PC-9 (cell line): ENCODE measurements at regions not wholly inside any gene's neighbourhood (a gene's known extent, or its start where the extent isn't known, plus 50 kb on each side); places are given as distances from the start of the nearest gene placed in this dataset.

Experiments
- BruUV-seq: library from RNA; stranded (reverse); fragments of 400-500 nt; replicated peaks from 2 replicates; lab custom pipeline; 2021; lab: Mats Ljungman, UMichigan
- CTCF ChIA-PET: fragments of 300-600 bp; sonication (Branson Sonifier 250); formaldehyde crosslinking; loops from one replicate; lab custom pipeline; 2022; ENCODE audit warnings: antibody characterized with exemption; lab: Charles Lee
- POLR2A ChIA-PET: fragments of 300-600 bp; sonication (Branson Sonifier 250); formaldehyde crosslinking; loops from one replicate; lab custom pipeline; 2022; ENCODE audit warnings: antibody characterized with exemption; ENCODE audit not compliant: unreplicated experiment; lab: Charles Lee
- DNase-seq, 2 experiments: peaks; one replicate each; pipeline versions ENCODE4 v3.0.0 to v3.0.0-alpha.2; 2015 to 2022; ENCODE audit warnings: mixed read lengths in 1 of 2
- H2AFZ ChIP-seq: fragments of 200-600 bp; sonication (generic); 2 replicates; pipeline ENCODE4 v1.8.1; 2017; ENCODE audit warnings: antibody characterized with exemption
- H3F3A ChIP-seq: fragments of 200-600 bp; sonication (generic); 2 replicates; pipeline ENCODE4 v1.8.1; 2017; ENCODE audit warnings: antibody characterized with exemption, mild to moderate bottlenecking, low read depth; ENCODE audit not compliant: insufficient read depth
- H3K27ac ChIP-seq: fragments of 200-600 bp; sonication (generic); 2 replicates; pipeline ENCODE4 v1.6.1; 2016; ENCODE audit warnings: mixed run types
- H3K27me3 ChIP-seq: fragments of 200-600 bp; sonication (generic); 2 replicates; pipeline ENCODE4 v1.6.1; 2016; ENCODE audit warnings: low read depth, mixed run types; ENCODE audit not compliant: insufficient read depth
- H3K36me3 ChIP-seq: fragments of 200-600 bp; sonication (generic); 2 replicates; pipeline ENCODE4 v1.6.1; 2016; ENCODE audit warnings: low read depth, mixed run types
- H3K4me1 ChIP-seq: fragments of 200-600 bp; sonication (generic); replicated peaks from 2 replicates; pipeline ENCODE4 v1.6.1; 2016; ENCODE audit warnings: mixed run types; ENCODE audit not compliant: insufficient read depth
- H3K4me2 ChIP-seq: fragments of 200-600 bp; sonication (generic); 2 replicates; pipeline ENCODE4 v1.6.1; 2017; ENCODE audit warnings: mixed run types
- H3K4me3 ChIP-seq: fragments of 200-600 bp; sonication (generic); 2 replicates; pipeline ENCODE4 v1.6.1; 2016; ENCODE audit warnings: mixed run types
- H3K79me2 ChIP-seq: fragments of 200-600 bp; sonication (generic); 2 replicates; pipeline ENCODE4 v1.6.1; 2017; ENCODE audit warnings: low read depth, mixed run types
- H3K9me2 ChIP-seq: fragments of 200-600 bp; sonication (generic); 2 replicates; pipeline ENCODE4 v1.8.1; 2017; ENCODE audit warnings: mild to moderate bottlenecking; ENCODE audit not compliant: insufficient read depth
- H3K9me3 ChIP-seq: fragments of 200-600 bp; sonication (generic); 2 replicates; pipeline ENCODE4 v1.8.1; 2016; ENCODE audit warnings: low read depth; ENCODE audit not compliant: insufficient read depth
- H4K20me1 ChIP-seq: fragments of 200-600 bp; sonication (generic); 2 replicates; pipeline ENCODE4 v1.8.1; 2017; ENCODE audit not compliant: insufficient read depth
- EZH2 ChIP-seq: fragments of 200-600 bp; sonication (generic); IDR thresholded peaks from 2 replicates; pipeline ENCODE4 v1.8.0; 2017; ENCODE audit warnings: antibody characterized with exemption, low read depth
- intact Hi-C: fragments of 100-400 bp; cut with micrococcal nuclease; formaldehyde crosslinking; loops from one replicate; pipeline ENCODE4 v1.10.0; 2022; ENCODE audit not compliant: unreplicated experiment
- TF ChIP-seq, protein P1 (sequence below): fragments of 200-600 bp; sonication (generic); conservative IDR thresholded peaks from 2 replicates; pipeline ENCODE4 v1.6.1; 2017; ENCODE audit warnings: mixed run types, antibody characterized with exemption, mild to moderate bottlenecking, moderate library complexity

DNA sequence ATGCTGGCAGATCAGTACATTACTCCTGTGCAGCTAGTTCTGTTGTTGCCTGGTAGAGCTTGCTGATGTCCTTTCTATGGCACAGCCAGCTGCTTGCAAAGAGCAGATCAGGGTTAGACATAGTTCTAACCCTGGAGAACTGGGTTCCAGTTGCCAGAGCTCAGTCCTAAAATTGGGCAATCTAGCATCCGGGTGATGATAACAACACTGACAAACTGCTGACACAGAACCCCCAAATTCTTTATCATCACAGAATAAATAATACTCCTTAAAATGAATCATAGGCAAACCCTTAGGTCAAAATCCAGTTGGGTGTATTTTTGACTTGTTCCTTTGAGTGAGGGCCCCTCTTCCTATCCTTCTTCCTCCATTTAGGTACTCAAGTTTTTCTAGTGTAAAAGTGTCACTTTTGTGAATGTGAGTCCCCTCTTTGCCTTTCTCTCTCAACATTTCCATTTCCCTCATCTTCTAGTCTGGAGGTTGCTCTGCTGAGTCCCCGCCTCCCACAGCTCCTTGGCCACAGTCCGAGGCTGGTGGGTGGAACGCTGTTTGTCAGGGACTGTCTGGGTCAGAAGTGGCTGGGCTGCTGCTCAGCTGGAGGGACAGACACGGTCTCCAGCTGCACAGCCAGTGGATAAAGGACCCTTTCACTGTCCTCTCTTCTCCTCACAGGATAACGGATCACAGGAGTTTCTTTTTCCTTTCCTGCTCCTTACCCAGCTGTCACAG lies 93.6 kb upstream of the RASGEF1B start:
- Histone ChIP-seq H3K79me2 (no peaks in the 10 kb centered on the region), H2AFZ (no peak overlapping the region), H3K4me1 (no peaks in the 10 kb centered on the region), H3F3A (no peaks in the 10 kb centered on the region), H3K4me3 (no peak overlapping the region), H3K9me2 (no peaks in the 10 kb centered on the region), H3K36me3 (no peaks in the 10 kb centered on the region), H3K4me2 (no peak overlapping the region), H3K9me3 (no peaks in the 10 kb centered on the region), H3K27ac (no peak overlapping the region), H4K20me1 (no peaks in the 10 kb centered on the region), H3K27me3 (no peaks in the 10 kb centered on the region)
- BruUV-seq, result no TSS peak
- no peak for TF ChIP-seq EZH2
- TF ChIP-seq, protein P1, sequence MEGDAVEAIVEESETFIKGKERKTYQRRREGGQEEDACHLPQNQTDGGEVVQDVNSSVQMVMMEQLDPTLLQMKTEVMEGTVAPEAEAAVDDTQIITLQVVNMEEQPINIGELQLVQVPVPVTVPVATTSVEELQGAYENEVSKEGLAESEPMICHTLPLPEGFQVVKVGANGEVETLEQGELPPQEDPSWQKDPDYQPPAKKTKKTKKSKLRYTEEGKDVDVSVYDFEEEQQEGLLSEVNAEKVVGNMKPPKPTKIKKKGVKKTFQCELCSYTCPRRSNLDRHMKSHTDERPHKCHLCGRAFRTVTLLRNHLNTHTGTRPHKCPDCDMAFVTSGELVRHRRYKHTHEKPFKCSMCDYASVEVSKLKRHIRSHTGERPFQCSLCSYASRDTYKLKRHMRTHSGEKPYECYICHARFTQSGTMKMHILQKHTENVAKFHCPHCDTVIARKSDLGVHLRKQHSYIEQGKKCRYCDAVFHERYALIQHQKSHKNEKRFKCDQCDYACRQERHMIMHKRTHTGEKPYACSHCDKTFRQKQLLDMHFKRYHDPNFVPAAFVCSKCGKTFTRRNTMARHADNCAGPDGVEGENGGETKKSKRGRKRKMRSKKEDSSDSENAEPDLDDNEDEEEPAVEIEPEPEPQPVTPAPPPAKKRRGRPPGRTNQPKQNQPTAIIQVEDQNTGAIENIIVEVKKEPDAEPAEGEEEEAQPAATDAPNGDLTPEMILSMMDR, result no peak
- ChIA-PET CTCF (no interaction called here), POLR2A (no interaction called here)
- no peak for DNase-seq
- intact Hi-C loops, result no loop called here

- H3K9me2 ChIP-seq, result no peaks in the 10 kb centered on the region
- DNase-seq, result no peak
- CTCF ChIA-PET, result no interaction called here
- no peaks in the 10 kb centered on the region for H4K20me1 ChIP-seq
- no peaks in the 10 kb centered on the region for H3K9me3 ChIP-seq
- H3K36me3 ChIP-seq, result no peaks in the 10 kb centered on the region
- TF ChIP-seq EZH2, result no peak
- TF ChIP-seq, protein P1, result no peak
- no peaks in the 10 kb centered on the region for H3K79me2 ChIP-seq
- no peak overlapping the region for H3K27ac ChIP-seq
- no TSS peak for BruUV-seq
- H2AFZ ChIP-seq, result no peak overlapping the region
- POLR2A ChIA-PET, result no interaction called here
- no peaks in the 10 kb centered on the region for H3F3A ChIP-seq
- H3K4me1 ChIP-seq, result no peaks in the 10 kb centered on the region
- intact Hi-C loops, result no loop called here
- H3K4me2 ChIP-seq, result no peak overlapping the region
- no peak overlapping the region for H3K4me3 ChIP-seq
- H3K27me3 ChIP-seq, result no peaks in the 10 kb centered on the region
Observed at GRCh38 chr4:81564025-81564424, 92.3 kb upstream of the RASGEF1B start.

- BruUV-seq, result no TSS peak
- intact Hi-C loops, result no loop called here
- Histone ChIP-seq H4K20me1 (no peaks in the 10 kb centered on the region), H2AFZ (no peak overlapping the region), H3K4me3 (no peak overlapping the region), H3K27me3 (no peaks in the 10 kb centered on the region), H3K4me2 (no peak overlapping the region), H3K9me3 (no peaks in the 10 kb centered on the region), H3K27ac (no peak overlapping the region), H3F3A (no peaks in the 10 kb centered on the region), H3K9me2 (no peaks in the 10 kb centered on the region), H3K4me1 (no peaks in the 10 kb centered on the region), H3K36me3 (no peaks in the 10 kb centered on the region), H3K79me2 (no peaks in the 10 kb centered on the region)
- ChIA-PET POLR2A (no interaction called here), CTCF (no interaction called here)
- TF ChIP-seq, protein P1, result no peak
- TF ChIP-seq EZH2, result no peak
- DNase-seq, result no peak
Observed at GRCh38 chr4:81562093-81562492, 90.4 kb upstream of the RASGEF1B start.
